Panc1 (cell line): ENCODE measurements at regions not wholly inside any gene's neighbourhood (a gene's known extent, or its start where the extent isn't known, plus 50 kb on each side); places are given as distances from the start of the nearest gene placed in this dataset.

Source experiments
- ATAC-seq: fragments of 200-7000 bp; cut with Tn5 transposase; 2 replicates; pipeline ENCODE4 v1.9.1; 2020; ENCODE audit warnings: mild to moderate bottlenecking, moderate library complexity
- BruUV-seq: library from RNA; stranded (reverse); fragments of 400-500 nt; replicated peaks from 2 replicates; lab custom pipeline; 2021; lab: Mats Ljungman, UMichigan
- CTCF ChIA-PET: fragments of 300-600 bp; sonication (Branson Sonifier 250); formaldehyde crosslinking; loops from one replicate; lab custom pipeline; 2022; ENCODE audit warnings: antibody characterized with exemption; lab: Charles Lee
- POLR2A ChIA-PET: fragments of 300-600 bp; sonication (Branson Sonifier 250); formaldehyde crosslinking; loops from one replicate; lab custom pipeline; 2022; ENCODE audit warnings: antibody characterized with exemption; lab: Charles Lee
- DNase-seq: peaks from one replicate; pipeline ENCODE4 v3.0.0-alpha.2; 2010; ENCODE audit warnings: low read depth, low spot score
- H3K27ac ChIP-seq: 2 replicates; pipeline ENCODE4 v1.5.1; 2011; ENCODE audit warnings: mild to moderate bottlenecking, low read length, inconsistent platforms
- H3K27me3 ChIP-seq: fragments of 200-500 bp; sonication (Bioruptor generic); 2 replicates; pipeline ENCODE4 v1.6.0; 2014; ENCODE audit warnings: low read length, inconsistent platforms; ENCODE audit not compliant: control insufficient read depth, insufficient read depth
- H3K36me3 ChIP-seq: fragments of 200-500 bp; sonication (Bioruptor generic); 2 replicates; pipeline ENCODE4 v1.5.1; 2014; ENCODE audit warnings: inconsistent platforms, mild to moderate bottlenecking, low read length, moderate library complexity; ENCODE audit not compliant: control insufficient read depth, insufficient read depth
- H3K4me1 ChIP-seq: 2 replicates; pipeline ENCODE4 v1.5.1; 2011; ENCODE audit warnings: inconsistent platforms, mild to moderate bottlenecking, low read length, moderate library complexity; ENCODE audit not compliant: control insufficient read depth, insufficient read depth
- H3K4me3 ChIP-seq, 2 experiments: 2 replicates each; pipeline ENCODE4 v1.5.1; 2011 to 2012; ENCODE audit warnings: low read depth in 2 of 2, low read length in 2 of 2, mild to moderate bottlenecking in 2 of 2, inconsistent platforms in 1 of 2, moderate library complexity in 1 of 2
- H3K9me3 ChIP-seq: fragments of 200-500 bp; sonication (Bioruptor generic); 2 replicates; pipeline ENCODE4 v1.5.1; 2014; ENCODE audit warnings: low read depth, mild to moderate bottlenecking, inconsistent platforms, low read length, moderate library complexity; ENCODE audit not compliant: control insufficient read depth, insufficient read depth
- POLR2AphosphoS5 ChIP-seq: IDR thresholded peaks from 2 replicates; pipeline ENCODE4 v1.6.1; 2012; ENCODE audit warnings: mild to moderate bottlenecking, low read depth, low read length, moderate library complexity
- SIN3A ChIP-seq: IDR thresholded peaks from 2 replicates; pipeline ENCODE4 v1.6.1; 2012; ENCODE audit warnings: low read depth, mild to moderate bottlenecking, low read length, moderate library complexity, borderline replicate concordance; ENCODE audit not compliant: insufficient read depth
- TCF7L2 ChIP-seq: IDR thresholded peaks from 2 replicates; pipeline ENCODE4 v1.6.1; 2011; ENCODE audit warnings: mild to moderate bottlenecking, low read depth, low read length, inconsistent platforms
- in situ Hi-C: cut with HindIII; loops from 2 replicates; pipeline ENCODE4 v1.10.0; 2016; ENCODE audit warnings: low sequenced_read_pairs, low pct_unique_long_range_greater_than_20kb
- intact Hi-C: fragments of 100-400 bp; cut with micrococcal nuclease; formaldehyde crosslinking; loops from one replicate; pipeline ENCODE4 v1.10.0; 2022; ENCODE audit not compliant: unreplicated experiment
- TF ChIP-seq, protein P1 (sequence below): fragments of 450-650 bp; IDR thresholded peaks from 2 replicates; pipeline ENCODE4 v1.5.1; 2017; ENCODE audit warnings: mild to moderate bottlenecking
- TF ChIP-seq, protein P2 (sequence below), 2 experiments: IDR thresholded peaks; 2 replicates each; pipeline ENCODE4 v1.6.1; 2011 to 2012; ENCODE audit warnings: low read depth in 2 of 2, control low read depth in 1 of 2, low read length in 1 of 2, mild to moderate bottlenecking in 1 of 2, moderate library complexity in 1 of 2; ENCODE audit not compliant: insufficient read depth in 1 of 2

DNA sequence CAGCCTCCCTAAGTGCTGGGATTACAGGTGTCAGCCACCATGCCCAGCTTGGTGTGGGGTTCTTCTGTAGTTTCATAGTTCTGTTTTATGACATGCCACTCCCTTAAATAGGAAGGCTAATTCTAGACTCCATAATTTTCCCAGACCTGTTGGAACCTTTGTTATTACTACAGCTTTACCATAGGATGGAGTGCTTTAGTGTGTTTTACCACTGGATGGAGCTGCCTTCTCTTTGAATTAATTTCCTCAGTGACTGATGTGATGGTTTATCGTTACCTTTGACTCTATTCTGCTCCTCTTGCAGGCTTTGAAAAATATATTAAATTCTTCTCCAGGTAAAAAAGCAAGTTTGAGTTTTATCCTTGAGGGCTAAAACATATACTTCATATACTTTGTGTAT lies 84.6 kb upstream of the NEK7 start:
- Histone ChIP-seq H3K27me3 (no peaks in the 10 kb centered on the region; the same call in none of the 2 replicates), H3K27ac (no peak overlapping the region), H3K36me3 (no peaks in the 10 kb centered on the region), H3K4me3 (no peak overlapping the region), H3K4me1 (no peaks in the 10 kb centered on the region), H3K9me3 (no peaks in the 10 kb centered on the region)
- ATAC-seq (no peak), DNase-seq (no peak)
- BruUV-seq: no TSS peak
- TF ChIP-seq POLR2AphosphoS5: no peak
- TF ChIP-seq, protein P1, sequence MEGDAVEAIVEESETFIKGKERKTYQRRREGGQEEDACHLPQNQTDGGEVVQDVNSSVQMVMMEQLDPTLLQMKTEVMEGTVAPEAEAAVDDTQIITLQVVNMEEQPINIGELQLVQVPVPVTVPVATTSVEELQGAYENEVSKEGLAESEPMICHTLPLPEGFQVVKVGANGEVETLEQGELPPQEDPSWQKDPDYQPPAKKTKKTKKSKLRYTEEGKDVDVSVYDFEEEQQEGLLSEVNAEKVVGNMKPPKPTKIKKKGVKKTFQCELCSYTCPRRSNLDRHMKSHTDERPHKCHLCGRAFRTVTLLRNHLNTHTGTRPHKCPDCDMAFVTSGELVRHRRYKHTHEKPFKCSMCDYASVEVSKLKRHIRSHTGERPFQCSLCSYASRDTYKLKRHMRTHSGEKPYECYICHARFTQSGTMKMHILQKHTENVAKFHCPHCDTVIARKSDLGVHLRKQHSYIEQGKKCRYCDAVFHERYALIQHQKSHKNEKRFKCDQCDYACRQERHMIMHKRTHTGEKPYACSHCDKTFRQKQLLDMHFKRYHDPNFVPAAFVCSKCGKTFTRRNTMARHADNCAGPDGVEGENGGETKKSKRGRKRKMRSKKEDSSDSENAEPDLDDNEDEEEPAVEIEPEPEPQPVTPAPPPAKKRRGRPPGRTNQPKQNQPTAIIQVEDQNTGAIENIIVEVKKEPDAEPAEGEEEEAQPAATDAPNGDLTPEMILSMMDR: peak; percentile 43
- POLR2A ChIA-PET: no interaction called here
- CTCF ChIA-PET: interaction anchor here (0.6 kb wide), 1 partner anchor 84 kb away, joined by 3 read pairs; no protein-coding TSS in a partner anchor
- intact Hi-C loops (no loop called here), in situ Hi-C loops (no loop called here)

DNA sequence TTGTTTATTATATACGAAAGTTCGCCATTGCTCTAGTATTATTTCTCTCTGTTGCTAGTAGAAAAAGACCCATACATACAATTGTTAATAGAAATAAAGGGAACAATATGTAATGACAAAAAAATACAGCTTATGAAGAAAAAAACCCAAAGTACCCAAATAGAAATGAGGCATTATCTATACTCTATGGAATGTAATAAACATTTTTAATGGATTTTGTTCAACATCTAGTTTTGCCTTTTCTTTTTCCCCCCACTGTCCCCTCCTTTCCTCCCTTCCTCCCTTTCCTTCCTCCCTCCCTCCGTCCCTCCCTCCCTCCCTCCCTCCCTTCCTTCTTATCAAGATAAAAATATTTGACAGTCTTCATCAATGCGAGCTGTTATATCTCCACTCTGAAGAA lies 81.5 kb upstream of the NEK7 start:
- Histone ChIP-seq H3K27me3 (no peaks in the 10 kb centered on the region; the same call in 1 of the 2 replicates), H3K4me1 (no peaks in the 10 kb centered on the region), H3K36me3 (no peaks in the 10 kb centered on the region), H3K9me3 (no peaks in the 10 kb centered on the region), H3K27ac (no peak overlapping the region), H3K4me3 (no peak overlapping the region)
- no peak for ATAC-seq
- no TSS peak for BruUV-seq
- POLR2A ChIA-PET: interaction anchor here (0.6 kb wide), 1 partner anchor 9 kb away, joined by 3 read pairs; no protein-coding TSS in a partner anchor
- CTCF ChIA-PET: no interaction called here
- in situ Hi-C loops (no loop called here), intact Hi-C loops (no loop called here)
- TF ChIP-seq, protein P1: no peak
- TF ChIP-seq, protein P2, sequence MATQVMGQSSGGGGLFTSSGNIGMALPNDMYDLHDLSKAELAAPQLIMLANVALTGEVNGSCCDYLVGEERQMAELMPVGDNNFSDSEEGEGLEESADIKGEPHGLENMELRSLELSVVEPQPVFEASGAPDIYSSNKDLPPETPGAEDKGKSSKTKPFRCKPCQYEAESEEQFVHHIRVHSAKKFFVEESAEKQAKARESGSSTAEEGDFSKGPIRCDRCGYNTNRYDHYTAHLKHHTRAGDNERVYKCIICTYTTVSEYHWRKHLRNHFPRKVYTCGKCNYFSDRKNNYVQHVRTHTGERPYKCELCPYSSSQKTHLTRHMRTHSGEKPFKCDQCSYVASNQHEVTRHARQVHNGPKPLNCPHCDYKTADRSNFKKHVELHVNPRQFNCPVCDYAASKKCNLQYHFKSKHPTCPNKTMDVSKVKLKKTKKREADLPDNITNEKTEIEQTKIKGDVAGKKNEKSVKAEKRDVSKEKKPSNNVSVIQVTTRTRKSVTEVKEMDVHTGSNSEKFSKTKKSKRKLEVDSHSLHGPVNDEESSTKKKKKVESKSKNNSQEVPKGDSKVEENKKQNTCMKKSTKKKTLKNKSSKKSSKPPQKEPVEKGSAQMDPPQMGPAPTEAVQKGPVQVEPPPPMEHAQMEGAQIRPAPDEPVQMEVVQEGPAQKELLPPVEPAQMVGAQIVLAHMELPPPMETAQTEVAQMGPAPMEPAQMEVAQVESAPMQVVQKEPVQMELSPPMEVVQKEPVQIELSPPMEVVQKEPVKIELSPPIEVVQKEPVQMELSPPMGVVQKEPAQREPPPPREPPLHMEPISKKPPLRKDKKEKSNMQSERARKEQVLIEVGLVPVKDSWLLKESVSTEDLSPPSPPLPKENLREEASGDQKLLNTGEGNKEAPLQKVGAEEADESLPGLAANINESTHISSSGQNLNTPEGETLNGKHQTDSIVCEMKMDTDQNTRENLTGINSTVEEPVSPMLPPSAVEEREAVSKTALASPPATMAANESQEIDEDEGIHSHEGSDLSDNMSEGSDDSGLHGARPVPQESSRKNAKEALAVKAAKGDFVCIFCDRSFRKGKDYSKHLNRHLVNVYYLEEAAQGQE (IDR thresholded peaks at IDR 0.05; ENCODE audit: insufficient read depth in 1 of 2, low read depth in 2 of 2, low read length in 1 of 2): no peak
- TF ChIP-seq TCF7L2 (no peak), POLR2AphosphoS5 (no peak), SIN3A (no peak)
- DNase-seq: no peak
